ENCODE measurements at regions not wholly inside any gene's neighbourhood (a gene's known extent, or its start where the extent isn't known, plus 50 kb on each side); places are given as distances from the start of the nearest gene placed in this dataset.

- TF ChIP-seq, protein P1, sequence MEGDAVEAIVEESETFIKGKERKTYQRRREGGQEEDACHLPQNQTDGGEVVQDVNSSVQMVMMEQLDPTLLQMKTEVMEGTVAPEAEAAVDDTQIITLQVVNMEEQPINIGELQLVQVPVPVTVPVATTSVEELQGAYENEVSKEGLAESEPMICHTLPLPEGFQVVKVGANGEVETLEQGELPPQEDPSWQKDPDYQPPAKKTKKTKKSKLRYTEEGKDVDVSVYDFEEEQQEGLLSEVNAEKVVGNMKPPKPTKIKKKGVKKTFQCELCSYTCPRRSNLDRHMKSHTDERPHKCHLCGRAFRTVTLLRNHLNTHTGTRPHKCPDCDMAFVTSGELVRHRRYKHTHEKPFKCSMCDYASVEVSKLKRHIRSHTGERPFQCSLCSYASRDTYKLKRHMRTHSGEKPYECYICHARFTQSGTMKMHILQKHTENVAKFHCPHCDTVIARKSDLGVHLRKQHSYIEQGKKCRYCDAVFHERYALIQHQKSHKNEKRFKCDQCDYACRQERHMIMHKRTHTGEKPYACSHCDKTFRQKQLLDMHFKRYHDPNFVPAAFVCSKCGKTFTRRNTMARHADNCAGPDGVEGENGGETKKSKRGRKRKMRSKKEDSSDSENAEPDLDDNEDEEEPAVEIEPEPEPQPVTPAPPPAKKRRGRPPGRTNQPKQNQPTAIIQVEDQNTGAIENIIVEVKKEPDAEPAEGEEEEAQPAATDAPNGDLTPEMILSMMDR (conservative IDR thresholded peaks at IDR 0.05; ENCODE audit: low read depth, low read length) = no peak
- no peak overlapping the region for H3K4me3 ChIP-seq (ENCODE audit: low read length)
- DNase-seq (ENCODE audit: low read depth) = no peak
These were observed 277.7 kb downstream of the EDEM1 start for GRCh38 chr3:5465183-5465582.

GRCh38 chr3:5466065-5466464 lies 278.6 kb downstream of the EDEM1 start:
- no peak for DNase-seq (ENCODE audit: low read depth)
- H3K4me3 ChIP-seq (ENCODE audit: low read length) = no peak overlapping the region
- TF ChIP-seq, protein P1 (conservative IDR thresholded peaks at IDR 0.05; ENCODE audit: low read depth, low read length) = no peak

- TF ChIP-seq, protein P1 (conservative IDR thresholded peaks at IDR 0.05; ENCODE audit: low read depth, low read length) = no peak
- no peak overlapping the region for H3K4me3 ChIP-seq (ENCODE audit: low read length)
- DNase-seq (ENCODE audit: low read depth) = no peak
These were observed 279.2 kb downstream of the EDEM1 start for GRCh38 chr3:5466717-5467116.

DNA sequence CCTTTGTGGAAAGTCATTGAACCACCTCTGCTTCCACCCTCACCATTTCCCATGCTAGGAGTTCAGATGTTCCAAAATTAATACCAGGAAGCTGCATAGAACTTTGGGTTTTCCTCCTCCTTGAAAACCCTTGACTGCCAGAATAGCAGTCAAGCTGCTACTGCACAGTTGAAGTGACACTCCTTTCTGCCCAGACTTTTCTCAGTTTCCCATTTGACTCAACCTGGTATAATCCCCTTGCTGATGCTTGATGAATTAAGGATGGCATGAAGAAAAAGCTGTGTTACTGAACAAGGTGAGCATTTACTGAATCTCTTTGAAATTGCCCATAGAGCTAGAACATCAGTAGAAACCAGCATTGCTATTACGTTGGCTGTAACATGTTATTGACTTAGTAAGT lies 286.0 kb downstream of the EDEM1 start:
- DNase-seq (ENCODE audit: low read depth) = no peak
- TF ChIP-seq, protein P1 (conservative IDR thresholded peaks at IDR 0.05; ENCODE audit: low read depth, low read length) = no peak

GRCh38 chr3:5476403-5476802 lies 288.9 kb downstream of the EDEM1 start:
- no peak for DNase-seq (ENCODE audit: low read depth)
- no peak overlapping the region for H3K4me3 ChIP-seq (ENCODE audit: low read length)
- TF ChIP-seq, protein P1 (conservative IDR thresholded peaks at IDR 0.05; ENCODE audit: low read depth, low read length) = no peak

More for the DNA sequence above, 286.0 kb downstream of the EDEM1 start:
- H3K4me3 ChIP-seq (ENCODE audit: low read length) = no peak overlapping the region

DNA sequence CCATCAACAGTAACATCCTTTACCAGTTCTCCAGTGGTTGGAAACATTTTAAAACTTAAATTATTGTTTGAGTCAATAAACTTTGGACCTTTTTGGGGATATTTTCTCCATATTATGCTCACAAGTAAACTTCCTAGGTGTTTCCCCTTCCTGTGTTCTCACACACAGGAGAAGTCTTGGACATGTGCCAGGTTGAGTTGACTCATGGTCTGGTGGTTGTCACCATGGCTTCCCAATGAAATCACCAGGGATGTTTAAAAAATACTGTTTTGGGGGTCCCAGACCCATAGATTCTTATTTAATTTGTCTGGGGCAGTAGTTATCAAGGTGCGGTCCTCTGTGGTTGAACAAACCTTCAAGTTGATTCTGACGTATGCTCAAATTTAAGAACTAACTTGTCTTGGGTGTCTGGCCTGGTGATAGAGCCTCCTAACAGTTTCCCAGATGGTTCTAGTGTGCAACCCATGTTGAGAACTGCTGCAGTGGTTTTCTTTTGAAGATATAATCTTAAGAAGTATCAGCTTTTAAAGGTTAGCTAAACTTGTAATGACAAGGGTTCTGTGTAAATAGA lies 291.8 kb downstream of the EDEM1 start:
- TF ChIP-seq, protein P1 (conservative IDR thresholded peaks at IDR 0.05; ENCODE audit: low read depth, low read length) = no peak
- no peak for DNase-seq (ENCODE audit: low read depth)
- H3K4me3 ChIP-seq (ENCODE audit: low read length) = no peak overlapping the region

DNA sequence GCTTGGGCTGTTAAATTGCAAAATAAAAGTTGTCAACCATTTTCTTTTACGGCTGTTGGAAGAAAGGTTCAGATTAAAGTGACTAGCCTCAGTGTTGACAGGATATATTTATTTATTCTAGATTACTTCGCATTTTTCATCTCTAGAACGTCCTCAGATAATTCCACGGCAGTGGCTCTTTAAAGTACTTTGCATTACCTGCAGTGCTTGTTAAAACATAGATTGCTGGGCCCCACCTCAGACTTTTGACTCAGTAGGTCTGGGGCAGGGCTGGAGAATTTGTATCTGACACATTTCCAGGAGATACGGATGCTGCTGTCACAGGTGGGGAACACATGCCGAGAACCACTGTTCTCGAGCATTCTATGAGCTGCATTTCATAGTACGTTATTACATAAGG lies 292.7 kb downstream of the EDEM1 start:
- no peak for DNase-seq (ENCODE audit: low read depth)
- TF ChIP-seq, protein P1 (conservative IDR thresholded peaks at IDR 0.05; ENCODE audit: low read depth, low read length) = no peak
- no peak overlapping the region for H3K4me3 ChIP-seq (ENCODE audit: low read length)
